CD4-positive, alpha-beta T cell treated with Interleukin-4 for 1 hour (primary cell): ENCODE measurements at regions not wholly inside any gene's neighbourhood (a gene's known extent, or its start where the extent isn't known, plus 50 kb on each side); places are given as distances from the start of the nearest gene placed in this dataset.
"Not testable (repeated sequence)": the region's sequence is repeated elsewhere in the genome, so short reads cannot be mapped to it uniquely, and the experiment has no call there.

Experiments used
- DNase-seq, 2 donors: peaks; one replicate each; pipeline ENCODE4 v3.0.0-alpha.2; 2020 to 2022

DNA sequence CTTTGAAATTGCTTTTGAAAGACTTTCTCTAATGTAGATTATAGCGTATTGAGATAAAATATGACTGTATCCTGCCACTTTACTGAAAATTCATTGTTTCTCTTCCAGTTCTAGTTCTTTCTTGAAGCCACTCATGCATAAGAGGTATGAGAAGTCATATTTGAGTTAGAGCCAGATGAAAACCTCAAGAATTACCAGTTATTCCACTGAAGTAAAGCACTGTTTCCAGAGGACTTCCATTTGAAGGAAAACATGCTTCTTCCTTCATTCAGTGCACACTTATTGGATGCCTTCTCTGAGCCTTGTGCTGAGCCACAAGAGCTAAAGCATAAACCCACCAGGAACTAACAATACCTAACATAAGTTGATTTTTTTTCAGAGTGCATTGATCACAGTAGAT is 513.4 kb downstream of the ZNF385D start:
- DNase-seq = no peak

DNA sequence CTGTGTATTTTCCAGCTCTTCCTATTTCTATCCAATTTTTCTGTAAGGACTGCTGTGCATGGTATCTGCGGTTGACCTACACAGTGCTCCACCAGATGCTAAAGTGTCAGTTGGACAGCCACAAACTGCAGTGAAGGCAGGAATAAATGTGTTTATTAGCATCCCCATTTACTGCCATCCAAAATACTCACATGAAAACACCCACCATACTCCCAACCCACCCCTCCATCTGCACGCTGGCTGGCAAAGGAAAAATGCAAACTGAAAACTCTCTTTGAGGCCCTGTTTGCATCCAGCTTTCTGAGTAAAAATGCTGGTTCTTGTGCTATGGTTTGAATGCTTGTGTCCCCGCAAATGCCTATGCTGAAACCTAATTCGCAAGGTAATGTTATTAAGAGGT is 515.5 kb downstream of the ZNF385D start:
- DNase-seq = no peak

DNA sequence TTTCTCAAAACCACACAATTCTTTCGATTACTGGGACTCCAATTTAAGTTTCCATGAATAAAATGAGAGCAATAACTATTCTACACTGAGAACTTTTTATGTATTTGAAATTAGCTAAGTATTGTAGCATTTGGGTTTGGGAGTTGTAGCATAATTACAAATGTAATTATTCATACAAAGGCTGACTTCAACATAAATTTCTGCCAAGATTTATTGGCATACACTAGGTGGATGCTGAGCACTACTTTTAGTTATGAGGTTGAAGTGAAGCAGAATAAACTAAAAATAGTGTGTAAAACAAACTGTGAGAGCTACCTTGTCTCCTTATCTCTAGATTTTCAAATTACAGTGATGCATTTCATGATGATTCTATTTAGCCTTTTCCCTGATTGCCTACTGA is 516.1 kb downstream of the ZNF385D start:
- no peak for DNase-seq

DNA sequence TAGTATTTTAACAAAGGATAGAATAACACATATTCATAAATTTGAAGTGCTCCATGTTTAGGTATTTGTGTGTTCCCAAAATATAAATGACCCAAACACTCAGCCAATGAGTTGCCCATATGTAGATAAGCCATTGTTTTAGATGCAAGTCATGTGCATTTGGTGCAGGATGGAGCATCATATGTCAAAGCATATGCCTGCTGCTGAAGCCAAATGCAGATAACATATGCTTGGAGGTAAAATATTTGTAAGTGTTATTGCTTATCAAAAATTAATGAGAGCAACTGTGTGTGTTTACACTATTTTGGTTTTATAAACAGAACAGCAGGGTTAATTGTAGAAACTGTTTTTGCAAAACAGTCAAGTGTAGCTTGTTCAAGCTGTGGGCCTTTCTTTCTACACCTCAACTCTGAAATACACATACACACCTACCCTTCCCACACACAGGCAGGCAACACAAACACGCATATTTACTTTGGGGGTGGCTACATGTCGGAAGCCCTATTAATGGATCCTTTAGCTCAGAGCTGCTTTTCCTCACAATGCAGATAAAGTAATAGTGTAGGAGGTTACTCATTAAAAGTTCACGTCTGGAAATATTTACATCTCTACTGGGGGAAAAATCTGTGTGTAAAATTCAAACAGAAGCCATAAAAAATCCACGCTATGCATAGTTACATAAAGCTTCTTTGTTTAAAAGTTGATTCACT is 521.4 kb downstream of the ZNF385D start:
- no peak for DNase-seq

DNA sequence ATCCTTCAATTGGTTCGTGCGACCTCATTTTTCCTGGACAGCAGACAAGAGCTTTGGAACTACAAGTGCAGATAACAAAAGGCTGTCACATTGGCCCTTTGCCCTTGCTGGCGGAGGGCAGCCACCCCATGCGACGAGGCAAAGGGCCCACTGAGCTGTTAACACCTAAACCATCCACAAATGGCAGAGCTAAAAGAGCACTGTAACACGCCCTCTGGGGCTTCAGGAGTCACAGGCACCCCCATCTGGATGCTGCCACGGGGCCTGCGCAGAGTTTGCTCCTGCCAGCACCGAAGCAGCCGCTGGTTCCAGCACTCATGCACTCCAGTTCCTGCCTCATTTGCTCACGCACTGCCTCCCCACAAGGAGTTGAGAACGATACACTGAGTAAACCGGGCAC is 524.9 kb downstream of the ZNF385D start:
- no peak for DNase-seq

DNA sequence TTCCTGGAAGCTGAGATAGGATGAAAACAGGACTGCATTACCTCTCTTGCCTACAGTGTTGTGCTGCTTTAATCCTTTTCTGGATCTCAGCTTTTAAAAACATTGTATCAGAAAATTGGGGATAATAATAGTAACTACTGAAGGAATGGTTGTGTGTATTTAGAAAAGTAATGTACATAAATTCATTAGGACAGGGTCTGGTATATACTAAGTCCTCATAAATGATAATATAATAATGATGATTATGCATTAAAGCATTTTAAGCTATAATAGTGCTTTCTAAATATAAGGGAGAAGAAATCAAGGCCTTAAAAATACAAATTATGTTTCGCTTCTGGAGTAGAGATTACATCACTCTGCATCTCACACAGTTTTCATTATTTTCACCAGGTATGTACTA is 530.1 kb downstream of the ZNF385D start:
- no peak for DNase-seq

DNA sequence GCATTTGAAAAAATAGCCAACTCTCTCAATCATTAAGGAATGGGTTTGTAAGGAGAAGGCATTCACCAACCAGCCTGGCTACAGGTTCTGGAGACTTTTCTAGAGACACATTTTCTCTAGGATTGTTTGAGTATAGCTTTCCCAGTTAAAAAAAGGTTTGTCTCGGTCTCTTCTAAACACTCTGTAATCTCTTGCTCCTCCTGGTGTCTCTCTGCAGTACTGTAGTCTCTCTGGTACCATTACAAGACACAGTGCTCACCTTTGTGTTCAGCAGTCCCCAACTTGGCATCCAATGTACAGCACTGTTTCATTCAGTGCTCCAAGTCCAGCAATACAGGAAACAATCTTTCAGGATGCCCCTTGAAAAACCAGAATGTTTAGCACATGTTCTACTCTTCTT is 534.4 kb downstream of the ZNF385D start:
- DNase-seq = no peak

DNA sequence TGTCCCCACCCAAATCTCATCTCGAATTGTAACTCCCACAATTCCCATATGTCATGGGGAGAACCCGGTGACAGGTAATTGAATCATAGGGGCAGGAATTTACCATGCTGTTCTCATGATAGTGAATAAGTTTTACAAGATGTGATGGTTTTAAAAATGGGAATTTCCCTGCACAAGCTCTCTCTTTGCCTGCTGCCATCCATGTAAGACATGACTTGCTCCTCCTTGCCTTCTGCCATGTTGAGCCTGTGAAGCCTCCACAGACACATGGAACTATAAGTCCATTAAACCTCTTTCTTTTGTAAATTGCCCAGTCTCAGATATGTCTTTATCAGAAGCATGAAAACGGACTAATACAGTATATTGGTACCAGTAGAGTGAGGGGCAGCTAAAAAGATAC is 546.9 kb downstream of the ZNF385D start:
- DNase-seq = not testable (repeated sequence)

DNA sequence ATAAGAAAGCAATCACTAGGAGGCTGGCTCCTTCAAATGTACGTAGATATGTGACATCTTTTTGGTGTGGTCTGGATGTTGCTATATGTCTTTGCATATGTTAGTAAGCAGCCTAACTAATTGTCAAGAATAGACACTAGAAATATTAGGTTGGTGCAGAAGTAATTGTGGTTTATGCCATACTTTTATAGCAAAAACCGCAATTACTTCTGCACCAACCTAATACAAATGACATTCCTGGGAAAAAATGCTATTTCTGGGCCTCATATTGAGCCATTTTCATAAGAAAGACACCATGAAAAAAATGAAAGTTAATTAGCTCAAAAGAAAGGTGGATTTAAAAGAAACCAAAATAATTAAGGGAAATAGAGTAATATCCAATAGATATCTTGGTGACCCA is 555.8 kb downstream of the ZNF385D start:
- no peak for DNase-seq

DNA sequence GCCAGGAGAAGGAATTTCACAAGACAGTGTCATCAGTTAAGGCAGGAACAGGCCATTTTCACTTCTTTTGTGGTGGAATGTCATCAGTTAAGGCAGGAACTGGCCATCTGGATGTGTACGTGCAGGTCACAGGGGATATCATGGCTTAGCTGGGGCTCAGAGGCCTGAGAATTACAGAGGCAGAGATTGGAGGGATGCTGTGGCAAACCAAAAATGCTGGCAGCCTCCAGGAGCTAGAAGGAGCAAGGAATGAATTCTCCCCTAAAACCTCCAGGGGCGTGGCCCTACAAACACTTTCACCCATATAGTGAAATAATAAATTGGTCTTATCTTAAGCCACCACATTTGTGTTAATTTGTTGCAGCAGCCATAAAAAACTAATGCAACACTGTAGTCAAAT is 557.0 kb downstream of the ZNF385D start:
- not testable (repeated sequence) for DNase-seq

DNA sequence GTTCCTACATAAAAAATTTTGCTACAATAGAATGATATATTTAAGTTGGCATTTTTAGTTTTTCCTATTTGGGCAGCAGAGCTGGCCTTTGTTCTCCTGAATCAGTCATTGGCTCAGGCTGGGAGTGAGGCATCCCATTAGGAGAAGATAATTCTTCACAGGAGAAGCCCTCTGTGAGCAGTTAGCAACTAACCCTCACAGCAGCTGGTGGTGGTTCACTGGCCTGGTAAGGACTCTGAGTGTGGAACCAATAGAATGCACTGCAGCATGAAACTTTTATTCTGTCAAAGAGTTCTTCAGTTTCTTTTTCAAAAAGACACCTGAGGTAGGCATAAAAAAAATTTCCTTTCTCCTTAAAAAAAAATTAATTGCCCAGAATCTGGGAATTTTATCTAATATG is 562.6 kb downstream of the ZNF385D start:
- no peak for DNase-seq

DNA sequence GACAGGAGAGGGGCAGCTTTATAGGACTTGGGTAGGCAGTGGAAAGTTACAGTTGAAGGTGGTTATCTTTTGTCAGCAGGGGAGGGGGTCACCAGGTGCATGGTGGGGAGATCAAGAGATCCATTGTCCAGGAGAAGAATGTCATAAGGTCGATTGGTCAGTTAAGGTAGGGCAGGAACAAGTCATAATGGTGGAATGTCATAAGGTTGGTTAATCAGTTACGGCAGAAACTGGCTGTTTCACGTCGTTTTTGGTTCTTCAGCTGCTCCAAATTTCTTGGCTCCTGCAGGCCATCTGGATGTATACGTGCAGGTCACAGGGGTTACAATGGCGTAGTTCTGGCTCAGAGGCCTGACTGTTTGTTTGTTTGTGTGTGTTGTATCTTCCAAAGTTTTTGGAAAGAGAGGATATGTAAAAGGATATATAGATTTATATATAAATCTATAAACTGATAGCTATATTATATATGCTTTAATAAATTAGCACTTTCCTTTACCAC is 565.1 kb downstream of the ZNF385D start:
- no peak for DNase-seq

DNA sequence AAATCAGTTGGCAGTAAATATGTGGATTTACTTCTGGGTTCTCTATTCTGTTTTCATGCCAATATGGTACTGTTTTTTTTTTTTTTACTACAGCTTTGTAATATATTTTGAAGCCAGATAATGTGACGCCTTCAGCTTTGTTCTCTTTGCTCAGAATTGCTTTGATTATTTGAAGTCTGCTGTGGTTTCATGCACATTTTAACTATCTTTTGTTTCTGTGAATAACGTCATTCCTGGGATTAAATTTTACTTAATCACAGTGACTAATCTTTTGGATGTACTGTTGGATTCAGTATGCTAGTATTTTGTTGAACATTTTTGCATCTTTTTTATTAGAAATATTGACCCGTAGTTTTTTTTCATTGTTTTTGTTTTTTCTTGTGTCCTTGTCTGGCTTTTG is 576.5 kb downstream of the ZNF385D start:
- DNase-seq = no peak

DNA sequence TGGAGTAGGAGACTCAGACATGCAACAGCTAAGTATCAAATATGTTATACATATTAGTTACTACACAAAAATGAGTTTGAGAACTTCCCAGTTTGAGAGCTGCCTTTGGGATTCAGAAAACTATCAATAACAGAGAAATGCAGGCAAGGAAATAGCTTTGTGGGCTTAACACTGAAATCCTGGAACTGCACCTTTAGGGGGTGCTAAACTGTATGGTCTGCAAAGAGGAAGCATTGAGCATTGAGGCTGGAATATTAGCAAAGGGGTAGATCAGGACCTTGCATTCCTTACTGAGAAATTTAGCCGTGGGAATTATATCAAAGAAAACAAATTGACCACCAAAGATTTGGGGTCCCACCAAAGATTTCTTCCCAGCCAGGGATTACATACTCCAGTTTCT is 580.0 kb downstream of the ZNF385D start:
- no peak for DNase-seq

DNA sequence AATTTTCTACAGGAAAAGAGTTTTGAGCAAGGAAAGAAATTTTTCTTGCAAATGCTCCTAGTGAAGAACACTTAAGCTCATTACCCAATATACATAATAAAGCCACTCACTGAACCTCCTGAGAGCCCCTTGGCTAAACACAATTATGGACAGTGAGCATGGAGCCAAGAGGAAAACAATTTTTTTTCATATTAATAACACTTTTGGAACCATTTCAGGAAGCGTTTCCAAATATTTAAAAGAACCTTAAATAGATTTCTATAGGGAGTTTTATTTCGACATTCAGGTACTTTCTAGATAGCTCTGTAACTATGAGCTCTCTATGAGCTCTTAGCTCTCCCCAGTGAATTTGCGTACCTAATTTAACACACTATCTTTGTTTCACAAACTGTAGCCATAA is 581.1 kb downstream of the ZNF385D start:
- DNase-seq = no peak

DNA sequence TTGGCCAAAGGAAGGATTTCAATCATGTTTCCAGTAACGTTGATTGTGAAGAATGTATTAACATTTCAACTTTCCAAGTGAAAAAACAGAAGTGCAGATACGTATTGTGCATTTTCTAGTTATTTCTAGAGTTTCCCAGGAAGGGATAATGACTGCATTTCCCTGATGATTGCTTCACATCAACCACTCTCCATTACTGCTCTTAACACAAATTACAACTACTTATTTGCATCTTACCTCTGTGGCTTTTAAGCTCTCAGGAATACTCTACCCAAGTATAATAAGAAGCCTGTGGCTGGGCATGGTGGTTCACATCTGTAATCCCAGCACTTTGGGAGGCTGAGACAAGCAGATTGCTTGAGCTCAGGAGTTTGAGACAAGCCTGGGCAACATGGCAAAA is 582.5 kb downstream of the ZNF385D start:
- no peak for DNase-seq

DNA sequence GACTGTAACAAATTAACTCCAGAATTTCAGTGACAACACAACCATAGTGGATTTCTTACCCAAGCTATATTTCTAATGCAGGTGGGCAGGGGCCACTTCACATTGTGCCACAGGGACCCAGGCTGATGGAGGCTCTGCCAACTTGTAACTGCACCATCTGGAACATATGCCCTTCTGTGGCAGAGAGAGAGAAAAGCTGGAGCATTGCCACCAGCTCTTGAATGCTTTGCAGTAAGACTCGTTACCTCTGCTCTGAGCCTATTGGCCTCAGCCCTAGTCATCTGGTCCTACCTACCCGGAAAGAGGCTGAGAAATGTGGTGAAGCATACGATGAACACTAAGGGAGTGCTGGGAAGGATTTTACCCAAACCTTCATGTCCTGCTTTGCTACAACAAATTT is 587.1 kb downstream of the ZNF385D start:
- DNase-seq = no peak

DNA sequence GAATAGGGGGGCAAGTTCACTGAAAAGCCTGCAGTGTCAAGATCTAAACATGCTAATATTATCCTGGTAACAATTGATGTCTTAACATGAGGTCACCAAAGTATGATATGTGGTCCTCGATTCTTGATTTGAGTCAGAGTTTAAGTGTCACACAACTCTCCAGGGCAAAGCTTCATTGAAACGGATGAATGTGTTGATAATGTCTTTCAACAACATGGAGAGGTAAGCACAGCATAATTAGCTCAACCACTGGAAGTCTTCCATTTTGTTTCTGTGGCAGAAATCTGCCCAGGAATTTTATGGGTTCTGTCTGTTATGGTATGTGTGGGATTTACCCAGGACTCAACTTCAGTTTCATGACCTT is 591.5 kb downstream of the ZNF385D start:
- DNase-seq = no peak

DNA sequence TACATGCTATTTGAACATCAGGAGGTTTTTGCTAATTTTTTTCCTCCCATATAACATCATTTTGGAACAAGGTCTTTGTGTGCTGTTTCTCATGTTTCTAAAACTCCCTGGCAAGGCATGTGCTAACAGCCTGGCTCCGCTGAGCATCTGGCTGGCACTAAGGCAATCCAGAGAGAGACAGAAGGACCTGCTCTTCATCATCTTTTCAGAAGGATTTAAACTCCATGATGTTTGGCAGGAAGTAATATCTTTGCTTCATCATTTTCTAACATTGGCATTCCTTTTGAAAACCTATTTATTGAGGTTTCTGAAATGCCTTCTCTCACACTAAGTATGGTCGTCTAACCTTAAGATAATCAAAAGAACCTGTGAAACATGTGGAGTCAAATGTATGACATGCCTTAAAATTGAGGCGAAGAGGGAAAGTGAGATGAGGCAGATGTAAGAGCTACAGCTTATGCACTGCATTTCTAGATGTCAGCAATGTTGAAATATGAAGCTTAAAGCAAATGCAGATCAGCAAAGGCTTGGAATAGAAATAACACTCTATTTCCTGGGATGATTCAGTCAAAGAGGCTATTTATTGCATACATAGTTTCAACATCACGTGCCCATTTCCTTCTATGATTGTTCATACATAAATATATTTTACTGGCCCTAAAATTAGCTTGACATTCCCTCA is 592.0 kb downstream of the ZNF385D start:
- no peak for DNase-seq

DNA sequence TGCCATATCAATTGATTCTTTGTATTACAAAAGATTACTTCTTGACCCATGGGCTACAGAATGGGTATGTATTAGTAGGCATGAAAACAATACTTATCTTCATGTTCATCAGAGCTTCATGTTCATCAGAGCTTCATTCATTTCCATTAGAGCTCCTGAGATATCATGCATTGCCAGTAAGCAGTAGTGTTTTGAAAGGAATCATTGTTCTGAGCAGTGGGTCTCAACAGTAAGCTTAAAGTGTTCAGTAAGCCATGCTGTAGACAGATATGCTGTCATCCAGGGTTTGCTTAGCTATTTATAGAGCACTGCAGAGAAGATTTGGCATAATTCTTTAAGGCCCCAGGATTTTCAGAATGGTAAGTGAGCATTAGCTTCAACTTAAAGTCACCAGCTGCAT is 596.1 kb downstream of the ZNF385D start:
- no peak for DNase-seq

DNA sequence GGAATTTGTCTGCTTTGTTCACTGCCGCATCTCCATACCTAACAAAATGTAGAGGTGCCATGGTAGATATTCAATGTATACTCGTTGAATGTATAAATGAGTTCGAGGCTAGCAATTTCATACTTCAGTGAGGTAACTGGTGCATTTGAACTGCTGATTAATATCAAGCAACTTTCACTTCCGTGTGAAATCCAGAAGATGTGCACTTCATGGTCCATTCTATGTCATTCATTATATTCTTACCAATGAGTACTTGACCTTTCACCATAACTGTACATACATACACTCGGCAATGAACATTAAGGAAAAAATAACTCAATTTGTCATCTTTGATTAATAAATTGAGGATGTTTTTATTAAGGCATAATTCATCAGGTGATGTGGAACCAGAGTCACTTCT is 598.5 kb downstream of the ZNF385D start:
- no peak for DNase-seq

DNA sequence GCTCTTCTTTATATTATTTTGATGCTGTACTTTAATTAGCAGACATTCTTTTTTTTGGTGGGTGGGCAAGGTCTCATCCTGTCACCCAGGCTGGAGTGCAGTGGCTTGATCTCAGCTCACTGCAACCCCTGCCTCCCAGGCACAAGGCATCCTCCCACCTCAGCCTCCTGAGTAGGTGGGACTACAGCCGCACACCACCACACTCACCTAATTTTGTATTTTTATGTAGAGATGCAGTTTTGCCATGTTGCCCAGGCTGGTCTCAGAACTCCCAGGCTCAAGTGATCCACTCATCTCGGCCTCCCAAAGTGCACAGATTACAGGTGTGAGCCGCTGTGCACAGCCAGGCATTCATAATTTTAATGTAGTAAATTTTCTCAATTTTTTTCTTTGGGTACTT is 608.1 kb downstream of the ZNF385D start:
- no peak for DNase-seq

DNA sequence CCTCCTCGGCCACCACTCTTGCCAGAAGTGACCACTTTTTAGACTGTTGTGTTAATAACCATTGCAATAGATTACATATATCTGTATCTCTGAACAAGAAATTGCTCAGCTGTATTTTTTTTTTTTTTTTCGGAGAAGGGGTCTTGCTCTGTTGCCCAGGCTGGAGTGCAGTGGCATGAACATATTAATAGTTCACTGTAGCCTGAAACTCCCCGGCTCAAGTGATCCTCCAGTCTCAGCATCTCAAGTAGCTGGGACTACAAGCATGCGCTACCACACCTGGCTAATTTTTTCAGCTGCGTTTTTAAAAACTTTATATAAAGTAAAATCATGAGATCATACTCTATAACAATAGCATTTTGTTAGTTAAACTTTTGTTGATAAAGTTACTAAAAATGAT is 609.0 kb downstream of the ZNF385D start:
- no peak for DNase-seq

DNA sequence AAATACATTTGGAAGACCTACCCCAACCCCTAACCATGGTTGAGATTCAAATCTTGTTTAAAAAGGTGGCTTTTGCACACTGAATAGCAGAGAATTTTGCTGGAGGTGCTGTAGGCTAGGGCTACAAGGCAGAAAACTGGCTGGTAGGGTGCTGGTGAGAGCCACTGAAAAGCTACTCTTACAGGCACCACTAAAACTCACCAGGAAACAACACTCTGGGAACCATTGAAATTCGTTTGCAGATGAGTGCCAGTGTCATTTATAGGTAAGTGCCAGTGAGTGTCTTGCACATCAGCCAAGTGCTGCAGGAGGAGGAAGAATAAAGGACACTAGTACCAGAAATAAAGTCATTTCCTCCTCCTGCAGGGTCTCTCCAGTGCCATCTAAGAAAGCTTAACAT is 610.2 kb downstream of the ZNF385D start:
- DNase-seq = no peak

DNA sequence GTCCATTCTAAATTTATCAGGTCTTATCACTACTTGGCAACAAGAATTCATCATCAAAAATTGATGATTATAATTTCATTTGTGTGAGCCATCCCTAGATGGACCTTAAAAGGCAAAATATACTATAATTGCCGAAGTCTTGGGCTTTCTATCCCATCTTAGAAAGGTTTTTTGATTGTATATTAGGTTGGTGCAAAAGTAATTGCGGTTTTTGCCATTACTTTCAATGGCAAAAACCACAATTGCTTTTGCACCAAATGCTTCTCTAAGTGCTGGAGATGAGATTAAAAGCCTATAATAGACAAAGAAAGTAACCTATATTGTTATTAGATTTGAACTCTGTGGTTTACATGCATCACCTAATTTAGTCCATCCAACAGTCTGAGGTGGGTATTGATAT is 612.9 kb downstream of the ZNF385D start:
- no peak for DNase-seq
